Activated CD4-positive, alpha-beta T cell treated with anti-CD3 and anti-CD28 coated beads, Interleukin-2, amount 10 ng/mL, durations not matched to agents 24 days and 14 days (primary cell): ENCODE measurements at regions not wholly inside any gene's neighbourhood (a gene's known extent, or its start where the extent isn't known, plus 50 kb on each side); places are given as distances from the start of the nearest gene placed in this dataset.

Experiments
- DNase-seq: peaks from one replicate; pipeline ENCODE4 v3.0.0; 2022
- H3K27ac Mint-ChIP-seq: one replicate; pipeline ENCODE4 v1.8.0; 2022; ENCODE audit warnings: mild to moderate bottlenecking, mixed read lengths
- H3K27me3 Mint-ChIP-seq: one replicate; pipeline ENCODE4 v1.8.0; 2022; ENCODE audit warnings: mixed read lengths
- H3K36me3 Mint-ChIP-seq: one replicate; pipeline ENCODE4 v1.8.0; 2022; ENCODE audit warnings: low read depth, mild to moderate bottlenecking, mixed read lengths
- H3K4me1 Mint-ChIP-seq: one replicate; pipeline ENCODE4 v1.8.0; 2021; ENCODE audit warnings: mixed read lengths
- H3K4me3 Mint-ChIP-seq: one replicate; pipeline ENCODE4 v1.8.0; 2022; ENCODE audit warnings: mild to moderate bottlenecking, moderate library complexity, mixed read lengths
- H3K9me3 Mint-ChIP-seq: one replicate; pipeline ENCODE4 v1.8.0; 2021; ENCODE audit warnings: mixed read lengths
- intact Hi-C: fragments of 100-400 bp; cut with micrococcal nuclease; formaldehyde crosslinking; loops from one replicate; pipeline ENCODE4 v1.15.1; 2023

DNA sequence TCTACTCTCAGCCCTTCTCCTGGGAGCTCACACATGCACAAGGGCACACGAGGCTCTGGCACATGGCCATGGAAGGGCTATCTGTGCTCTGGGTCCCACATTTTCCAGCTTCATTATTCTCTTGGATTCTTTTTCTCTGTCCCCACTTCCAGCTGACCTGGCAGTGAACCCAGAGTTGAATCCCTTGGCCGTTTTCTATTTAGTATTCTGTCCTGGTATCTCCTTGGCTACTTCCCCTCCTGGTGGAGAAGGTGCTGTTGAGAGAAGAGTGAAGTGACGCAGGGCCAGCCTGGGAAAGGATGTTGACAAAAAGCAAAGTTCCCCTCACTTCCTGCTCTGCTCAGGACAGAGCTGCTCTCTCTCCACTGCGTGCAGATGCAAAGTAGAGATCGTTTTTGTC, 303.1 kb downstream of the IRS2 start:
- Mint-ChIP-seq H3K9me3 (no peaks in the 10 kb centered on the region), H3K36me3 (no peaks in the 10 kb centered on the region), H3K27me3 (no peaks in the 10 kb centered on the region), H3K4me3 (no peak overlapping the region), H3K4me1 (peaks cover 3% of the 10 kb centered on the region), H3K27ac (no peak overlapping the region)
- no peak for DNase-seq
- intact Hi-C loops = no loop called here

DNA sequence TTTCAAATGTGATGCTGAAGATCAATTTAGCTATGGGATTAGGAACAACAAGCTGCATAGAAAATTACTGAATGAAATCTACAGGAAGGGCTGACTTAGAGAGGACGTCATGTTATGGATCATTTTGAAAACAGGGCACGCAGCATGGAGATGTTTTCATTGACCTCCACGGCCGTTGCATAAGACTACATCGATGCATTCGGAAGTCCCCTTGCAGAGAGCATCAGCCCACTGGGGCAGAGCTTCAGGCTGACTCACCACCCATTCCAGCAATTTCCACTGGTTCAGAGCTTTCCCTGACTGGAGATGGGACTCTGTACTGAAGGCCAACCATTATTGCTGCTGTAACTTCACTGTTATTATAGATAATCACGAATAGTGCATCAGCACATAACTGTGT, 305.3 kb downstream of the IRS2 start:
- Mint-ChIP-seq H3K27me3 (no peaks in the 10 kb centered on the region), H3K9me3 (no peaks in the 10 kb centered on the region), H3K4me3 (no peak overlapping the region), H3K4me1 (peaks cover 3% of the 10 kb centered on the region), H3K27ac (no peak overlapping the region), H3K36me3 (no peaks in the 10 kb centered on the region)
- DNase-seq = no peak
- intact Hi-C loops = no loop called here

DNA sequence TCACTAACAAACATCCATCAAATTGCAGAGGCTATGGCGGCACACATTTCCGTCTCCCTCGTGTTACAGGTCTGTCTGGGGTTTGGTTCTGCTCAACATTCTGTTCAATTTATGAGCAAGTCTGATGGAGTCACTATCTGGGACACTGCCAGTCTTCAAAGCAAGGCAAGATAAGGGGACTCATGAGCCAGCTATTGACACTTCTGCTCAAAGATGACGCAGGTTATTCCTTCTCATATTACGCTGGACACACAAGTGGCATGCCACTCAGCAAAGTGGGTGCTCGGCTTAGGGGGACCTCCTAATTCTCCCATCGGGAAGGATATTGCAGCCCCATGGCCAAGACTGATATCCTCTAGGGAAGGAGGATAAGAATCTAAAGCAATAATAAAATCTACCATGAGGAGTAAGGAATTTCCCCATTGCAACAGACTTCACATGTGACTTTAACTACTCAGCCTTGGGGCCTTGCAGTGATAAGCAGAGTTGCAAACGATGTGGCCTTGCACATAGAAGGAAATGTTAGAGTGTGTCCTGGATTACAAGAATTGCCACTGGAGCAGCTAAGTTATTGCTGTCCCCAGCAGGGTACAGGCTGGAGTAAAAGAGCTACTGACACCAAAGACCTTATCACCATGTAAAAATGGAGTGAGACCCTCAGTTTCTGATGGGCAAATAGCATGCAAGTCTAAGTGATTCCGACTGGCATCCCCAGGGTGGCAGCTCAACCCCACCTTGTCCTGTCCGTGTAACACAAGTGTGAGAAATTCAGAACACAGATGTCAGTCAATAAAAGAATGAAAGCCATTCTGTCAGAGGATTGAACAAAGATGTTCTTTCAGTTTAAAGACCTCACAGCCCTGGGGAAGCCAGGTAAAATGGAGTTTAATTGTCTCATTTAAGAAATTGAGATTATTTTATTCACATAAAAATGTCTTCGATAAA, 306.1 kb downstream of the IRS2 start:
- Mint-ChIP-seq H3K27ac (no peak overlapping the region), H3K36me3 (no peaks in the 10 kb centered on the region), H3K4me1 (peaks cover 3% of the 10 kb centered on the region), H3K4me3 (no peak overlapping the region), H3K9me3 (no peaks in the 10 kb centered on the region), H3K27me3 (no peaks in the 10 kb centered on the region)
- no peak for DNase-seq
- intact Hi-C loops = no loop called here

DNA sequence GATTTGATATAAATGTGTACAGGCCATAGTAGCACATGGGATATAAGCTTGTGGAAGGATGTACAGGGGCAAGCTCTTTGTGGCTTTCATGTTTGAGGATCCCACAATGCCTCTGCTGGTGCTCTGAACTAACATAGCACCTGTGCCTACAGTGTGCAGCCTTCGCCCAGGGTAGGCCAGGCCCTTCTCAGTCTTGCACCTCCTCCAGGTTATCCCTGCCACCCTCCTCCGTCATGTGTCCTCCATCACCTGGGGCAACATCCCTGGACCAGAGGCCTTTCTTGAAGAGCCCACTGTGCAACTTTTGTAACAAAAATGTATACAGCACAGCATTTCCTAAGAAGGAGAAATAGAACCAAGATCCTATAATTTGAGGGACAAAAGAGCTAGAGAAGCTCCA, 306.8 kb downstream of the IRS2 start:
- no peaks in the 10 kb centered on the region for H3K9me3 Mint-ChIP-seq
- peaks cover 3% of the 10 kb centered on the region for H3K4me1 Mint-ChIP-seq
- H3K36me3 Mint-ChIP-seq = no peaks in the 10 kb centered on the region
- H3K4me3 Mint-ChIP-seq = no peak overlapping the region
- no peak for DNase-seq
- no peak overlapping the region for H3K27ac Mint-ChIP-seq
- no peaks in the 10 kb centered on the region for H3K27me3 Mint-ChIP-seq
- intact Hi-C loops = no loop called here

DNA sequence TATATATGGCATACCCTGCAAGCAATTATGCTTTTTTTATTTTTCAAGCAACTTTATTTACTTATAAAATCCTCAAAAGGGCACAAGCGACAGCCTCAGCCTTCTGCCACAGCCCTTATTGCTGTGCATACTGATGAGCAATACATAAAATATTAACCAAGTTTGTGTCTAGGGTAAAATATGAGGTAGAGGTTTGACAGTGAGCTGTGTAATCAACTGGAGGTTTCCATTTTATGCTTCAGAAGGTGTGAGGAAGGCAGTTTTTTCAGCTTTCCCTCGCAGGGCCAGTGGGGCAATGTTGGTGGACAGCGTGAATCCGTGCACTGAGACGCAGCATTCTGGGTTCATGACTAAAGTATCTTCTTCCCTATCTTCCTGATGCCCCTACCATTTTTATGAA, 310.4 kb downstream of the IRS2 start:
- H3K9me3 Mint-ChIP-seq = no peaks in the 10 kb centered on the region
- intact Hi-C loops = no loop called here
- H3K4me3 Mint-ChIP-seq = no peak overlapping the region
- no peak overlapping the region for H3K27ac Mint-ChIP-seq
- no peaks in the 10 kb centered on the region for H3K27me3 Mint-ChIP-seq
- H3K4me1 Mint-ChIP-seq = no peaks in the 10 kb centered on the region
- DNase-seq = no peak
- no peaks in the 10 kb centered on the region for H3K36me3 Mint-ChIP-seq

DNA sequence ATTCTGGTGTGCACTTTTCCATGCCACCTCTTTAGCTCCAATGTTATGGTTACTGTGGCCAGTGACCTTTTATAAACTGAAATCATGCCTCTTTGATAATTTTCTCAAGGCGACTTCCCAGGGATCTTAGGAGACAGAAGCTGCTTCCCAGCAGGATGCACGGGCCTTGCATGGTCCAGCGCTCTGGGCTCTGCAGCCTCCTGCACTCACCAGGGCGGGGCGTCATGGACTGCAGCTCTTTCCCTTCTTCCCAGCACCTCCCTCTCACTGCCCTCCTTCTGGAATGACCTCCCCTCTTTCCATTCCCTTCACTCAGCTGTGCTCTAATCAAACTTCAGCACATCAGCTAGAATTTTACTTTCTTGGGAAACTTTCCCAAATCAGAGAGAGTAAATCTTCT, 318.3 kb downstream of the IRS2 start:
- Mint-ChIP-seq H3K4me3 (no peak overlapping the region), H3K36me3 (no peaks in the 10 kb centered on the region), H3K4me1 (no peaks in the 10 kb centered on the region), H3K27me3 (no peaks in the 10 kb centered on the region), H3K27ac (no peak overlapping the region), H3K9me3 (peaks cover 3% of the 10 kb centered on the region)
- intact Hi-C loops = no loop called here
- no peak for DNase-seq

DNA sequence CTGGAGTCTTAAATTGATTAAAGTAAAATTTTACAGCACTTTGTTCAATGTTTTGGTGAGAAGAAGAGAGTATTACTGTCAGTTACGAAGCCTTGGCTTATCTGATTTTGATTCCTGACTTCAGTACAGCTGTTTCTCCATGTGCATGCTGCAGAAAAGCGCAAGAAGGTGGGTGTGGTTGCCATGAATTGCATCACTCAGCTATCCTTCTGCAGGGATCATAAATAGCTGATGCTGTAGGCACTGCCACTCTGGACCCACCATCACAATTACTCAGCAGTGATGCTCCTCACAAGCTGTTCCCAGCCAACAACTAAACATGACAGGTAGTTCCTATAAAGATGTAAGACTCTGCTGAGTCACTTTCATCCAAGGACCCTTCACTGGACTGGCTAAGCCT, 321.2 kb downstream of the IRS2 start:
- Mint-ChIP-seq H3K27me3 (no peaks in the 10 kb centered on the region), H3K4me3 (no peak overlapping the region), H3K9me3 (peaks cover 4% of the 10 kb centered on the region), H3K27ac (no peak overlapping the region), H3K4me1 (no peaks in the 10 kb centered on the region), H3K36me3 (no peaks in the 10 kb centered on the region)
- no peak for DNase-seq
- intact Hi-C loops = no loop called here

DNA sequence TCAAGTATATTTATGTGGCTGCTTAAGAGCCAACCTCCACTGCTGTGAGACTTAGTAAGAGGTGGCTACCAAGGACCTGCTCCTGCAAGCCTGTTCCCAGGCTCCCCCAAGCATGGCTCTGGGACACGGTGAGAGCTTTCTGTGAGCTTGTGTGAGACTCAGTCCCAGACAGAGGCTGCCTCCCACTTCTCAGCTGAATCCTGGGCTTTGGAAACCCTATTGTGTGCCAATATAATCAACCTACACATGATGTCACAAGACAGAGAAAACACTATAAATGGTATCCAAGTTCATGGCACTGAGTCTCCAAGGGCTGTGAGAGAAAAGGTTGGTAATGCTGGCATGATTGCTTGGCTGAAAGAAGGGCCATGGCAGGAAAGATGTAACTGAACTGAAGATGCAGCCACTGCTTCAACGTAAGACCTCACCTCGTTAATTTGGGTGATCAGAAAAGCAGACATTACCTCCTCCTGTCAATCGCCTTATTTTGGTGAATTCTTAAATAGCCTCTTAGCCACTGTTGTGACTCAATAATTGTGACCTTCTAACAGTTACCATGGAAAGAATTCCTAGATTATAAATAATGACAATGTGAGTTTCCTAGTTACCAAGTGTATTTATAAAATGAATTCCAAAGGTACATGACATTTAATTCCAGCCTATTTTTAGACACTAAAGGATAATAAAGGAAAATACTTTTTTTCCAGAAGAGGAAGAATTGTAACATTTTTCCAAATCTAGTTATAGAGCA, 332.0 kb downstream of the IRS2 start:
- Mint-ChIP-seq H3K9me3 (no peaks in the 10 kb centered on the region), H3K36me3 (no peaks in the 10 kb centered on the region), H3K27ac (no peak overlapping the region), H3K4me1 (no peaks in the 10 kb centered on the region), H3K27me3 (no peaks in the 10 kb centered on the region), H3K4me3 (no peak overlapping the region)
- DNase-seq = peak; percentile 28
- intact Hi-C loops = no loop called here

DNA sequence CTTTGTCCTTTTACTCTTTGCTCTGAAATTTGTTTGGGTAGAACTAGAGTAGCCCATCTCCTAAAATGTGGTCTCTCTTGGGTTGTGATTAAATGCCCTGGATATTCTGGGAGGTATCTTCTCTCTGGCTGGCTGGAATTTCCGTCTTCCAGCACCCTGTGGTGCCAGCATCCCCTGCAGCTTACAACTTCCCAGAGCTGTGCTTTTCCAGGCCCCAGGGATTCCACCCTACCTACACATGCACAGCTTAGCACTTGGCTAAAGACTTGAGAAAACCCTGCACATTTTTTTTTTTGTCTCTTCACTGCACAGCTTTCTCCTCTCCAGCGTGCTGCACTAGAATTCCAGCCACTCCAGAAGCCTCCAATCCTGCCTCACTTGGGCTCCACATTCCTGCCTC, 334.7 kb downstream of the IRS2 start:
- intact Hi-C loops = no loop called here
- no peak for DNase-seq
- H3K27me3 Mint-ChIP-seq = no peaks in the 10 kb centered on the region
- H3K4me3 Mint-ChIP-seq = no peak overlapping the region
- H3K27ac Mint-ChIP-seq = no peak overlapping the region
- no peaks in the 10 kb centered on the region for H3K9me3 Mint-ChIP-seq
- H3K36me3 Mint-ChIP-seq = no peaks in the 10 kb centered on the region
- H3K4me1 Mint-ChIP-seq = no peaks in the 10 kb centered on the region

DNA sequence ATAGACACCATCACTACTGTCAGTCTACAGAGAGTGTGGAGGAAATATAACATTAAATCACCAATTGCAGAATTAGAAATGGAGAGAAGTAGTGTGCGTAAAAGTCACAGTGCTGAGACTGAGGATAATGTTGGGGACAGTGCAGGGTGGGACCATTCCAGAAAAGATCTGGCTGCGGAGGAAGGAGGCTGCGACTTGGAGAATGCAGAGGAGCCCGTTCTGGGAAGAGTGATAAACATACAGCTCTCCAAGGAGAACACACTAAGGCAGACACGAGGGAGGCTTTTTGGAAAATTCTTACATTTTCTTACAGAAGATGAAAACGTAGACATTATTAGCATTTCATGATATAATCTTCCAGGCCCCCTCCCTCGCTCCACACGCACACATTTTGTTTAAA, 337.8 kb downstream of the IRS2 start:
- intact Hi-C loops = no loop called here
- no peak overlapping the region for H3K4me3 Mint-ChIP-seq
- H3K27ac Mint-ChIP-seq = no peak overlapping the region
- H3K27me3 Mint-ChIP-seq = no peaks in the 10 kb centered on the region
- DNase-seq = peak; percentile 34
- no peaks in the 10 kb centered on the region for H3K4me1 Mint-ChIP-seq
- no peaks in the 10 kb centered on the region for H3K36me3 Mint-ChIP-seq
- H3K9me3 Mint-ChIP-seq = peaks cover 5% of the 10 kb centered on the region

DNA sequence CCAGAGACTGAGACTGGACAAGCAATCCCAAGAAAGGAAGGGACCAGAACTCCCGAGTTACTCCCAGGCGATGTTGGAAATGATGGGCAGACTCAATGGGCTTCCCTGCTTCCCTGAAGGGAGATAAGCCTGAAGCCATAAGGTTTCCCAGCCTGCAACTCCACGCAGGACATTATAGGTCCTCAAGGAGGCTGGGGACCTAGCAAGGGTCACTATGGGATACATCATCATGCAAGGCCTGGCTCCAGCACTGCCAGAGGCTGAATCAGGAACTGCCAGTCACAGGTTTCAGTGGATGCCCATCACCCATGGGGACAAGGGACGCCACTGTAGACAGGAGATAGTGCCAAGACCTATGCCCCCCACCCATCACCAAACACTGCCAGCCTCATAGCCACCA, 338.7 kb downstream of the IRS2 start:
- no peaks in the 10 kb centered on the region for H3K4me1 Mint-ChIP-seq
- peak; percentile 54 for DNase-seq
- no peak overlapping the region for H3K4me3 Mint-ChIP-seq
- peaks cover 5% of the 10 kb centered on the region for H3K9me3 Mint-ChIP-seq
- H3K36me3 Mint-ChIP-seq = no peaks in the 10 kb centered on the region
- H3K27me3 Mint-ChIP-seq = no peaks in the 10 kb centered on the region
- no peak overlapping the region for H3K27ac Mint-ChIP-seq
- intact Hi-C loops = no loop called here

DNA sequence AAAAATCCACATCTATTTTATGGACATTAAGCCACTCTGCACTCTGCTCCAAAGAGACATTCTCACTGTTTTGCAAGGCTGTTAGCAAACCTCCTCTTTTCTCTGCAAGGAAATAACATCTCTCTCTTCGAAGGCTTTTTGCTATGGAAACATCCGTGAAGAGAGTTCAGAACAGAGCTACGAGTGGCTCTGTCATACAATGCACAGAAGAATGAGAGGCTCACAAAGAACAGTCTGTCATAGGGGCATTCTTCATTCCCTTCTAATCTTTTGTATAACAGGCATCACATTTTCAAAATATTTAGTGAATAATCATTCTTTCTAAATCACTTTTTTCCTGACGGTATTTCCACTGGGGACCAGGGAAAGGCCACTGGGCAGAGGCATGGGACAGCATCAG, 346.1 kb downstream of the IRS2 start:
- peaks cover 8% of the 10 kb centered on the region for H3K9me3 Mint-ChIP-seq
- no peaks in the 10 kb centered on the region for H3K27me3 Mint-ChIP-seq
- no peak overlapping the region for H3K27ac Mint-ChIP-seq
- intact Hi-C loops = no loop called here
- H3K36me3 Mint-ChIP-seq = no peaks in the 10 kb centered on the region
- H3K4me3 Mint-ChIP-seq = no peak overlapping the region
- DNase-seq = no peak
- H3K4me1 Mint-ChIP-seq = no peaks in the 10 kb centered on the region

DNA sequence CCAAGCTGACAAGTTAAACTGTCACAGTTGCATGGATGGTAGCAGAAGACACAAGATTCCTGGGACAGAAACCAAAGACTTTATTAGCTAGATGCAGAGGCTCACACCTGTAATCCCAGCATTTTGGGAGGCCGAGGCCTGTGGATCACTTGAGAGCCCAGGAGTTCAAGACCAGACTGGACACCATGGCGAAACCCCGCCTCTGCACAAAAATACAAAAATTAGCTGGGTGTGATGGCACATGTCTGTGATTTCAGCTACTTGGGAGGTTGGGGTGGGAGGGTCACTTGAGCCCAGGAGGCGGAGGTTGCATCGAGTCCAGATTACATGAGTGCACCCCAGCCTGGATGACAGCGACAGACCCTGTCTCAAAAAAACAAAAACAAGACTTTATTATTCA, 346.6 kb downstream of the IRS2 start:
- Mint-ChIP-seq H3K27ac (no peak overlapping the region), H3K27me3 (no peaks in the 10 kb centered on the region), H3K9me3 (peaks cover 11% of the 10 kb centered on the region), H3K4me3 (no peak overlapping the region), H3K36me3 (no peaks in the 10 kb centered on the region), H3K4me1 (no peaks in the 10 kb centered on the region)
- no peak for DNase-seq
- intact Hi-C loops = no loop called here

DNA sequence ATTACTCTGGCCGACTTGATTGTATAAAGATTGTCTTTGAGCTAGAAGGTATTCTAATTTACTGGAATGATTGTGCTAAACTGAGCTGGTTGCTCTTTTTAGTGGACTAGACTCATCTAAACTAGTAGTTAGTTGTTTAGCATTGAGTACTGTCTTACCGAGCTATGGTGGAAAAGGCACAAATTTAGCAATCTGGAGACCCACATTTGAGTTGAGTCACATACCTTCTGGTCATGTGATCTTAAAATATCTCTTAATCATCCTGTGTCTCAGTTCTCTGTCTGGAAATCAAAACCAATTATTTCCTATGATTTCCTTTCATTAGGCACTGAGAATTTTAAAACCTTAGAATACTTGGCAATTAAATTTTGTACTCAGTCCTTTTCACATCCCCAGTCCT, 349.5 kb downstream of the IRS2 start:
- Mint-ChIP-seq H3K4me1 (no peaks in the 10 kb centered on the region), H3K36me3 (no peaks in the 10 kb centered on the region), H3K27ac (no peak overlapping the region), H3K9me3 (peaks cover 12% of the 10 kb centered on the region), H3K4me3 (no peak overlapping the region), H3K27me3 (no peaks in the 10 kb centered on the region)
- DNase-seq = no peak
- intact Hi-C loops = no loop called here
